ENCODE measurements at regions not wholly inside any gene's neighbourhood (a gene's known extent, or its start where the extent isn't known, plus 50 kb on each side); places are given as distances from the start of the nearest gene placed in this dataset.

- no peak for TF ChIP-seq CTCF (IDR thresholded peaks at IDR 0.05; ENCODE audit: extremely low read depth, insufficient read depth, missing control alignments)
- in situ Hi-C loops (cut with MboI; ENCODE audit: low pct_unique_long_range_greater_than_20kb, low sequenced_read_pairs, unreplicated experiment): no loop called here
- DNase-seq (ENCODE audit: low spot score): no peak
Observed at GRCh38 chr6:116982401-116982800, 105.4 kb downstream of the RFX6 start.

GRCh38 chr6:116983375-116983774, 106.3 kb downstream of the RFX6 start:
- in situ Hi-C loops (cut with MboI; ENCODE audit: low pct_unique_long_range_greater_than_20kb, low sequenced_read_pairs, unreplicated experiment): no loop called here
- DNase-seq (ENCODE audit: low spot score): no peak

GRCh38 chr6:116986819-116987218, 109.8 kb downstream of the RFX6 start:
- DNase-seq (ENCODE audit: low spot score): no peak
- in situ Hi-C loops (cut with MboI; ENCODE audit: low pct_unique_long_range_greater_than_20kb, low sequenced_read_pairs, unreplicated experiment): no loop called here
- TF ChIP-seq CTCF (IDR thresholded peaks at IDR 0.05; ENCODE audit: extremely low read depth, insufficient read depth, missing control alignments): no peak

More at GRCh38 chr6:116983375-116983774, 106.3 kb downstream of the RFX6 start:
- TF ChIP-seq CTCF (IDR thresholded peaks at IDR 0.05; ENCODE audit: extremely low read depth, insufficient read depth, missing control alignments): no peak

- in situ Hi-C loops (cut with MboI; ENCODE audit: low pct_unique_long_range_greater_than_20kb, low sequenced_read_pairs, unreplicated experiment): no loop called here
- no peak for TF ChIP-seq CTCF (IDR thresholded peaks at IDR 0.05; ENCODE audit: extremely low read depth, insufficient read depth, missing control alignments)
- no peak for DNase-seq (ENCODE audit: low spot score)
Observed at GRCh38 chr6:116990679-116991078, 113.6 kb downstream of the RFX6 start.

GRCh38 chr6:116992546-116992945, 115.5 kb downstream of the RFX6 start:
- in situ Hi-C loops (cut with MboI; ENCODE audit: low pct_unique_long_range_greater_than_20kb, low sequenced_read_pairs, unreplicated experiment): no loop called here
- TF ChIP-seq CTCF (IDR thresholded peaks at IDR 0.05; ENCODE audit: extremely low read depth, insufficient read depth, missing control alignments): no peak

GRCh38 chr6:116994447-116994846, 117.4 kb downstream of the RFX6 start:
- in situ Hi-C loops (cut with MboI; ENCODE audit: low pct_unique_long_range_greater_than_20kb, low sequenced_read_pairs, unreplicated experiment): no loop called here
- no peak for TF ChIP-seq CTCF (IDR thresholded peaks at IDR 0.05; ENCODE audit: extremely low read depth, insufficient read depth, missing control alignments)
- no peak for DNase-seq (ENCODE audit: low spot score)

More at GRCh38 chr6:116992546-116992945, 115.5 kb downstream of the RFX6 start:
- DNase-seq (ENCODE audit: low spot score): no peak

GRCh38 chr6:116996842-116997241, 119.8 kb downstream of the RFX6 start:
- no peak for TF ChIP-seq CTCF (IDR thresholded peaks at IDR 0.05; ENCODE audit: extremely low read depth, insufficient read depth, missing control alignments)
- in situ Hi-C loops (cut with MboI; ENCODE audit: low pct_unique_long_range_greater_than_20kb, low sequenced_read_pairs, unreplicated experiment): no loop called here
- no peak for DNase-seq (ENCODE audit: low spot score)
